Putamen (tissue), 1 donor: ENCODE measurements at regions not wholly inside any gene's neighbourhood (a gene's known extent, or its start where the extent isn't known, plus 50 kb on each side); places are given as distances from the start of the nearest gene placed in this dataset.
"Not testable (repeated sequence)": the region's sequence is repeated elsewhere in the genome, so short reads cannot be mapped to it uniquely, and the experiment has no call there.

Experiments
- DNase-seq: peaks from one replicate; pipeline ENCODE4 v3.0.0-alpha.2; 2016; ENCODE audit warnings: low spot score

DNA sequence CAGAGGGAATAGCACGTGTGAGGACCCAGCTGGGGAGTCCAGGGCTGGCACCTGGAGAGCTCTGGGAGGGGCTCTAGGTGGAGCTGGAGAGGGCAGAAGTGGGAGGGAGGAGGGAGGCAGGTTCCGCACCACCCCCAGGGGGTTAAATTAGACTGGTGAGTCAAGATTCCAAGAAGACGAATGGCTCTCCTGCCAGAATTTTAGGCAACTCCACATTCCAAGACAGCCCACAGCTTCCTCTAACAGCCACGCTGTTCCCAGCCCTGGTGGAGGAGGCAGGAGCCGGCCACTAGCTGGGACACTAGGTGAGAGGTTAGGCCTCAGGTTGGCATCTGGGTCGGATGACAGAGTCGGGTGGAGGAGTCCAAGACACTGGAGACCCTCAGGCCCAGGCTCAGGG lies 60.2 kb downstream of the TFAP2C start:
- no peak for DNase-seq

DNA sequence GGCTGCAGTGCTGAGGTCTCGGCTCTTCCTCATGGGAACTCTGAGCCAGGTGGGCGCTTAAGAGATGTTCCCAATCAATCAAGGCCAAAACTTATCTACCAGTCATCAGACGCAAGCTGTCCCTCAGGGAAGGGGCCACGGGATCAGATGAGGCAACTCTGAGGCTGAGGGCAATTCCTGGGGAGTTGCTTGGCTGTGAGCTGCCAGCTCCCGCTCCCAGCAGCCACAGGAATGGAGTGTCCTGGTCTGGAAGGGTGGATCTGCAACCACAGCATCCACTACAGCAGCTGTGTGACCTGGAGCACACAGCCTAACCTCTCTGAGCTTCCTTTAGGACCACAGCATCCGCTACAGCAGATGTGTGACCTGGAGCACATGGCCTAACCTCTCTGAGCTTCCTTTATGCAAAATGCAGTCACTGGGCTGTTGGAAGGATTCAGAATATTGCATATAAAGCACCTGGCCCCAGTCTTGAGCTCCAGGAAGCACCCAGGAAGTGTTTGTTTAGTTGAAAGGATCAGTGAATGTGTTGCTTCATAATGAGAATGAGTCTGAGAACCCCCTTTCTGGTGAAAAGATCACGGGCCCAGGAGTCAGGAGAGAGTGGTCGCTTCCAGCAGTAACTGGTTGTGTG lies 60.9 kb downstream of the TFAP2C start:
- DNase-seq, result no peak

DNA sequence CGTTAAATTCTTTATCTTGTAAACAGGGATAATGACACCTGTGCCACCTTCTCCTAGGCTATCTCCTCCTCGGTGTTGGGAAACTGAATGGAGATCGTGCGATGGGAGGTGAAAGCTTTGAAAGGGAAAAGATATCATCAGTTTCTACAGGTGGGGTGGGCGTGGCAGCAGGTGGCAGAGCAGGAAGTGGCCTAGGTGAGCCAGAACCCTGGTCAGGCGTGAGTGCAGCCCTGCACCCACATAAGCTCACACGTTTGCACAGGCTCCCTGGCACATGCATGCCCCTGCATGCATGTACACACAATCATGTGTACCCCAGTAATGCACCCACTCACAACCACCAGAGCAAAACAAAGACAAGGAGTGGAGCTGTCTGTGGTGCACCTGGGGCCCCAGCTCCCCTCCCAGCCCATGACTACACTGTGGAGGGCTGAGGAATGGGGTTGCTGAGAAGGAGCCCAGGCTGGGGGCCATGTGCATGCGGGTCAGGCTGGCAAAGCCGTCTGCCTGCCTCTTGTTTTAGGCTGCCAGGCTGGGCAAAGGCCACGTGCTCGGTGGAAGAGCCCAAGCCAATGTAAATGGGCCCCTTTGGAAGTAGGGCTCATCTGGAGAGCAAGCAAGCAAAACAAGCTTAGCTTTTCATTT lies 61.5 kb downstream of the TFAP2C start:
- no peak for DNase-seq

DNA sequence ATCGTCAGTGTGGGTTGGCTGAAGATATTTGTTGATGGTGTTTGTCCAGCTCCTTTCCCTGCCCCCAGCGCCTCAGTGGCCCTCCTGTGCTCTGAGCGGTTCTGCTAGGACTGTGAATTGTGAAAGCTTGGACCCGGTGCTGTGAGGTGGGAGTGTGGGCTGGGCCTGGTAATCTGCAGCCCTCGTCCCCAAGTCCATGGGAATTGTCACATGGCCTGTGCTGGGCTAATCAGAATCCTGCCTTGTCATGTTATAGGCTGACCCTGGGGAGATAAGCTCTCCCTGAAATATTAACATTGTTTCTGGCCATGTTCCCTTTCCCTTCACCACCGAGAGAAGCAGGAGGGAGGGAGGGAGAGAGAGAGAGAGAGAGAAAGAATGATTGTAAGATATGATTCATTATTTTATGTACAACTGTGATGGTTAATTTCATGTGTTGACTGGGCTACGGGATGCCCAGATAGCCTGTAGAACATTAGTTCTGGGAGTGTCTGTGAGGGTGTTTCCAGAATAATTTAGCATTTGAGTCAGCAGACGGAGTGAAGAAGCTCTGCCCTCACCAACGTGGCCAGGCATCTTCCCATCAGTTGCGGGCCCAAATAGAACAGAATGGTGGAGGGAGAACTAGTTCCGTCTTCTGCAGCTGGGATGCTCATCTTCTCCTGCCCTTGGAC lies 62.4 kb downstream of the TFAP2C start:
- DNase-seq, result no peak

DNA sequence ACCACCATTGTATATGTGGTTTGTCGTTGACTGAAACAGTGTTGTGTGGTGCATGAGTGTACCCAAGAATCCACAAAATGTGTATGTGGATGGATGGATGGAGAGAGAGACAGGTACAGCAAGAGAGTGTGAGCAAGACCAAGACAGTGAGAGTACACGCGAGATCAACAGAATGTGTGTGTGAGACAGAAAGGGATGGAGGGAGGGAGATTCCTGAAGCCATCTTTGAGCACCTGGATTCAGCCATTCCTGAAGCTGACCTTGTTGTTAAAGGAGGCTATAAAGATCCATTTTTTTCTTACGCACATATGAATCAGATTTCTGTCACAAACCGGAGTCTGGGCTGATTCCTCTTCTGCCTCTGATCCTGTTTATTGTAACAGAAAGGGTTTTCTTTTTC lies 64.1 kb downstream of the TFAP2C start:
- DNase-seq, result no peak

DNA sequence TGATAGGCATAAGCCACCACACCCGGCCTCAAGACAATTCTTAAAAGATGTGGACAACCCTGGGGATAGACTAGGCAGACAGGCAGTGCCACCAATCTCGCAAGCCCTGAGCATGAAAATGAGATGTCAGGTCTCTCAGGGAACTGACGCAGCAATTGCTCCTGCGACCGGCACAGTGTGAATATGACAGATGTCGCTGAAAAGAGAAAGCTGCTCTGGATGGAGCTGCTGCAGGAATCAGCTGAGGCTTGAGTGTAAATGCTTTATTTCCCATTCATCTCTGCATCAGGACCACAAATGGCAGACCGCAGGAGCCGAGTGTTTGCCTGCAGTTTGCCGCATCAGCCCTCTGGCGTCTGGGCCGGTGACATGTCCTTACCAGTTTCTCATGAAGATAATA lies 68.4 kb downstream of the TFAP2C start:
- DNase-seq, result no peak

DNA sequence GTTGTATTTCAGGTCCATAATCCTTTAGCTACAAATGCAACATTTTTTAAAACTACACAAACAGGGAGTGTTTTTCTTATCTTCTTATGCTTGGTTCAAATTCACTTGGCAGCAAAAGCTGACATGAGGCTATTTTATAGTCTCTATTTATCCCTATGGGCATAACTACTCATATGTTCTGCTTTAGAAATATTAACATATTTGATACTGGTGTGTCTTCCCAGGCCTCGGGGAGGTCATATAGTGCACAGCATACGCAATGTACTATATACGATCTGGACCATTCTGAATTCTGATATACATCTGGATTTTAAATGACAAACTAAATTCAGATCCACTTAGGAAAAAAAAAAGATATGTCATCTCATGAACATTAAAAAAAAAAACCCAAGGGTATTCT lies 69.2 kb downstream of the TFAP2C start:
- DNase-seq, result no peak

DNA sequence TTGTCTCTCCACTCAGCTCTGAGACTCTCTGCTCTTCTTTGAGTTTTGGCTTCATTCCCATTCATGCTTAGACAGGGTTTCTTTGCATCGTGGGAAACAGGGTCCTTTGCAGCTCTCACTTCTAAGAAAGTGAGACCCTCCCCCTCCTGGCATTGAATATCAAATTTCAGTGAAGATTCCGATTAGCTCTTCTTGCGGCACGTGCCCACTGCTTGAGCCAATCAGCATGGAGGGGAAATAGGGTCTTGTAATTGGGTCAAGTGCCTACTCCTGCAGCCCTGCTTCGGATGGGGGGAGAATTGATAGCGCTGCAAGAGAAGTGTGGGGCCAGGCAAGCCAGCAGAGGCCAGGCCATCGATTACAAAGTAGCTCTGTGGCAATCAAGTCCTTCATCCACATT lies 69.6 kb downstream of the TFAP2C start:
- DNase-seq, result no peak

DNA sequence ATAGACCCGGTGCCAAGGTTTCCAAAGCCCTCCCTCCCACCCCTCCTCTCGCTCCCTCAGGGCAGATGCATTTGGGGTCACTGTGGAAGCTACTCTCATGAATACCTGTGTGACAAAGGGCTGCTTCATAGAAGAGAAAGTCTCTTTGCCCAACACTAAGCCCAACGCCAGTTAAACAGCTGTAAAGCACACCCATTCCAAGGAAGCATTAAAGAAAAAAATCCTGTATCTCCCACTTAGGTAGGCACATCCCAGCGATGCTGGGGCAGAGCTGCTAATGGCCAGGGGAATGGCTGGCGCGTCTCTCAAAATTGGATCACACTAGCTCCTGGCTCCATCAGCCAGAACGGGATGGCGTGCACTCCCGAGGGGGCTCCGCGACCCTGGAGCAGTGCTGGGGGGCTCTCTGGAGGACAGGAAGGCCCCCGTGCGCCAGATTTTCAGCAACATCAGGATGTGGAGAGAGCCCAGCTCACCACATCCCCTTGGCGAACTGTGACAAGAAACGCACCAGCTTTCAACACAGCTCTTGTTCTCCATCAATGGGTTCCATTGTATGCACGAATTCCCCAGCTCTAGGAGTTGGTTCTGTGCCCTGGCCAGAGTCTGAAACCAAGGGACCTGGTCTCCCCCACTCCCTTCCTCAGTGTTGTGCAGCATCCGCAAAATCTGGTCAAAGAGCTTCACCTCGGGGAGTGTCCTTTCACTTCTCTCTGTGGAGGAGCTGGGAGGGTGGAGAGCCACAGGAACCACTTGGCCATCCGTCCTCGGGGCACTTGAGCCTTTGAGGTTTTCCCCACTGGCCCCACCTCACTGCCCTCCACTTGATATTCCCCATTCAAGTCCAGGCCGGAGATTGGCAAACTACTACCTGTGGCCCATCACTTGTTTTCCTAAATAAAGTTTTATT lies 74.1 kb downstream of the TFAP2C start:
- DNase-seq, result peak; percentile 17

DNA sequence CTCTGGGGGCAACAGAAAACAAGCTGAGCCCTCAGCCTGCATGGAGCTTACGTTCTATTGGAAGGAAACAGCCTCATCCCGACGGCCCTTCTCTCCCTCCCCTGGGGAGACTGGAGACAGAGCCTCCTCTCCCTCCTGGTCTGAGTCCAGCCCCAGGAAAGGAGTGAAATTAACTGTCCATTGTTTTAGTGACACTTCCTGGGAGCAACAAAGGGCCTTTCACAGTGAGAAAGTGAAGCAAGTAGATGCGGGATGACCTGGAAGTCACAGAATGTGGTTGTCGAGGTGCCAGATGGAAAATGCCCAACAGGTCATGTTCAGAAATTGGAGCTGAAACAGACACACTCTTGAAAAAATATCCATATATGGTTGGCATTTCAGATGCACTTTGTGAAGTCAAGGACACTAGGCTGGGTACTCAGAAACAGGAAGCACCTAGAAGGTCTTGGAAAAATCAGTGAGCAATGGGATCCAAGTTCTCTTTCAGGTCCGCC lies 77.8 kb downstream of the TFAP2C start:
- DNase-seq, result no peak

DNA sequence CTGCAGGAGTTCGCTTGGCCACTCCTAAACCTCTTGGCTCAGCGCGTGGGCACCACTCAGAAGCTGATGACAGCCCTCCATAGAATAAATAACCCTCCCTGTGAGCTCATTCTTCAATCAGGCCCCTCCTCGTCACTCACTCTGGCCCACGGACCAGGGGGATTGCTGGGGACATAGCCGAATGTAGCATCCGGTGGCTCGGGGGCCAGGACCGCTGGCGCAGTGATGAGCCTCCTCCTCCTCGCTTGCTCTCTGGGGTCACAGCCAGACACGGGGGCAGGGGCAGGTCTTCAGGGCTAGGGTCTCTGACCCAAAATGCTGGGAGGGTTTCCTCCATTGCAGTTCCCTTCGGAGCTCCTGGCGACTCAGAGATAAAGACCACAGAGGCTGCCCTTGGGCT lies 79.9 kb downstream of the TFAP2C start:
- no peak for DNase-seq

DNA sequence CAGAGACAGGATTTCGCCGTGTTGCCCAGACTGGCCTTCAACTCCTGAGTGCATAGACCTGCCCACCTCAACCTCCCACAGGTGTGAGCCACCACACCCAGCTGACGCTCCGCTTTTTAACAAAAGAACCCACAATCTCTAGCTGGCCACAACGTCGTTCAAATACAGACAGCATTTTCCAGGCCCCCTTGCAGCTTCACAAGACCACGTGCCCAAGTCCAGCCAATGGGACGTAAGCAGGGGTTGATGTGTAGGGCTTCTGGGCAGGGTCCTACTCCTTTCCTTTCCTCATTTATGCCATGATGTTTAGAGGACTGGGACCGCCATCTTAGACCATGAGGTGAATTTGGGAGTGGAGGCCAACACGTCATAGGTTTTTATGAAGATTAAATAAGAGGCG lies 81.0 kb downstream of the TFAP2C start:
- DNase-seq, result no peak

DNA sequence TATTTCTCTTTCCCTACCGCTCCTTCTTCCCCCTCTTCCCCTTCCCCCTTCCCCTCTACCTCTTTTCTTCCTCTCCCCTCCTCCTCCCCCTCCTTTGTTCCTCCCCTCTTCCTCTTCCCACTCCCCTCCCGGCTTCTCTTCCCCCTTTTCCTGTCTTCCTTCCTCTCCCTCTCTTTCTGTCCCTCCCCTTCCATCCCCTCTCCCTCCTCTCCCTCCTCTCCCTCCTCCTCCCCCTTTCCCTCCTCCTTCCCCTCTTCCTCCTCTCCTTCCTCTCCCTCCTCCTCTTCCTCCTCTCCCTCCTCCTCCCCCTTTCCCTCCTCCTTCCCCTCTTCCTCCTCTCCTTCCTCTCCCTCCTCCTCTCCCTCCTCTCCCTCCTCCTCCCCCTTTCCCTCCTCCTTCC lies 81.5 kb downstream of the TFAP2C start:
- DNase-seq, result not testable (repeated sequence)

DNA sequence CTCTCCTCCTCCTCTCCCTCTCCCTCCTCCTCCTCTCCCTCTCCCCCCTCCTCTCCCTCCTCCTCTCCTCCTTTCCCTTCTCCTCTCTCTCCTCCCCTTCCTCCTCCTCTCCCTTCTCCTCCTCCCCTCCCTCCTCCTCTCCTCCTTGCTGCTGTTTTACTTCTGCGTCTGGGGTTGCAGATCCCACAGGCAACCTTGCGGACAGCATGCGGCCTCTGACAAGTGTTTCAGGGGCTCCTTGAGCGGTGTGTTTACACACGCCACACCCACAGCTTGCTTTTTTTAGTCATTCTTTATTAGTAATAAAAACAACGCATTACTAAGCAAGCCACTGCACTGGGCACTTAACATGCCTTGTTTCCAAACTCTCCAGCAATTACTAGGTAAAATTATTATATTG lies 81.9 kb downstream of the TFAP2C start:
- DNase-seq, result no peak

DNA sequence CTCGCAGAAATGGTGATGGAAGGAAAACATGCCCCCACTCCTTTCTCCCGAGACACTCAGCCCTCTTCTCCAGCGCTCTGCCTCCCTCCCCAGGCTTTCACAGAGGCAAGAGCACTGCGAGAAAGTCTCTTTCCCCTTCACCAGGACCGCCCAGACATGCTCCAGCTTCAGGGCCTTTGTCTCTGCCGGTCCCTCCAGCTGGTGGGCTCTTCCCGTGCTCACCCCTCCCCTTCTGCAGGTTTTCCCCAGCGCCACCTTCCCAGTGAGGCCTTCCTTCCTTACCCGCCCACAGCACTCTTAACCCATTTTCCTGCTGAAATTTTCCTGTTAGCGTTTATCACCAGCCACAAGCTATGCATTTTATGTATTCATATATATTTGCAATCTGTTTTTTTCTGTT lies 86.2 kb downstream of the TFAP2C start:
- no peak for DNase-seq

DNA sequence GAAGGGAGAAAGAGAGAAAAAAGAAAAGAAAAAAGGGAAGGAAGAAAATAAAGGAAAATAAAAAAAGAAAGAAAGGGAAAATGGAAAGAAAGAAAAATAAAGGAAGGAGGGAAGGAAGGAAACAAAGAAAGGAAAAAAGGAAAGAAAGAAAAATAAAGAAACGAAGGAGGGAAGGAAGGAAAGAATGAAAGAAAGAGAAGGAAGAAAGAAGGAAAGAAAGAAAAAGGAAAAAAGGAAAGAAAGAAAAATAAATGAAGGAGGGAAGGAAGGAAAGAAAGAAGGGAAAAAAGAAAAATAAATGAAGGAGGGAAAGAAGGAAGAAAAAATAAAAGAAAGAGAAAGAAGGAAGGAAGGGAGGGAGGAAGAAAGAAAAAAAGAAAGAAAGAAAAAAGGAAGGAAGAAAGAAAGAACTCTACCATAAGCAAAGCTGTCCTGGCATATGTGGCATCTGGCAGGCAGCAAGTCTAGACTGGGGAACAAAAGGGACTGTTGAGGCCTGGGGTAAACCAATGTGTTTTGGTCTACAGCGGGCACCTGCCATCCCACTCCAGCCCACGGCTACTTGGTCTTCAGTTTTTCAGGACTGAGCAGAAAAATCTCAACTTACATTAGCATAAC lies 86.9 kb downstream of the TFAP2C start:
- DNase-seq, result no peak

DNA sequence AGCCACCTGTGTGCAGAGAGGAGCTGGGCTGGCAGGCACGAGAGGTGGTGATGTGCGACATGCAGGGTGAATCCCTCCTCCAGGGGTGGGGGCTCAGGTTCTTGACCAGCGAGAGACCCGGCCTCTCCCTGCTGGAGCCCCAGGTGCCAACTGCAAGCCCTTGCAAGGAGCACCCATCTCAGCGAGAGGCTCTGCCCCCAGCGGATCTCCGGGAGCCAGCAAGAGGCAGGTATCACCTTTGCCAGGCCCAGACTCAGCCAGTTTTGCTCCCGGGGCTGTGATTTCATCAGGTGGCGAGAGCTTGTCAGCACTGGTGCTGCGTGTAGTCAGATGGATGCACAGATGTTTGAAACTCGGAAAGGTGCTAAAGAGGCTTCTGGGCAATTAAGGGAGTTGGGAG lies 87.7 kb downstream of the TFAP2C start:
- DNase-seq, result no peak

DNA sequence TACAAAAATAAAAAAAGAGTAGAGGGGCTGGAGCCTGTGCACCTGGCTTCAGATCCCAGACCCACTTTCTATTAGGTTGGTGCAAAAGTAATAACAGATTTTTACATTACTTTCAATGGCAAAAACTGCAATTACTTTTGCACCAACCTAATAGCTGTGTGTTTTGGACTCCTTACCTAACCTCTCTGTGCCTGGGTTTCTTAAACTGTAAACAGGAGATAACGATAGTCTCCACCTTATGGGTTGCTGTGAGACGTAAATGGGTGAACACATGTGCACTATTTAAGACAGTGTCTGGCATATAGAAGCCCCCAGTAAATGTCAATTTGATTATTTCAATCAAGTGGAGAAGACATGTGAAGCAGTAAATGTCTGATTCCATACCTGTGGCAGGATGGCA lies 89.7 kb downstream of the TFAP2C start:
- DNase-seq, result no peak

DNA sequence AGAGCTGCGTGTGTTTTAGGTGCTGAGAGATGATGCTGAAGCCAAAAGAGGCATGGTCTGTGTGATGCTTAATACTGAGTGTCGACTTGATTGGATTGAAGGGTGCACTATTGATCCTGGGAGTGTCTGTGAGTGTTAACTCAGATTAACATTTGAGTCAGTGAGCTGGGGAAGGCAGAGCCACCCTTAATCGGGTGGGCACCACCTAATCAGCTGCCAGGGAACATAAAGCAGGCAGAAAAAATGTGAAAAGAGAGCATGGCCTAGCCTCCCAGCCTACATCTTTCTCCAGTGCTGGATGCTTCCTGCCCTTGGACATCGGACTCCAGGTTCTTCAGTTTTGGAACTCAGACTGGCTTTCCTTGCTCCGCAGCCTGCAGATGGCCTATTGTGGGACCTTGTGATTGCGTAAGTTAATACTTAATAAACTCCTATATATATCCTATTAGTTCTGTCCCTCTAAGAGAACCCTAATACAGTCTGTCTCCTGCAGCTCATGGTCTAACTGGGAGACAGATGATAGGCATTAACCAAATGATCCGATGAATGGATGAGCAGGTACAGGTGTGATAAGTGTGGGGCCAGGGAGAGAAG lies 91.6 kb downstream of the TFAP2C start:
- no peak for DNase-seq

DNA sequence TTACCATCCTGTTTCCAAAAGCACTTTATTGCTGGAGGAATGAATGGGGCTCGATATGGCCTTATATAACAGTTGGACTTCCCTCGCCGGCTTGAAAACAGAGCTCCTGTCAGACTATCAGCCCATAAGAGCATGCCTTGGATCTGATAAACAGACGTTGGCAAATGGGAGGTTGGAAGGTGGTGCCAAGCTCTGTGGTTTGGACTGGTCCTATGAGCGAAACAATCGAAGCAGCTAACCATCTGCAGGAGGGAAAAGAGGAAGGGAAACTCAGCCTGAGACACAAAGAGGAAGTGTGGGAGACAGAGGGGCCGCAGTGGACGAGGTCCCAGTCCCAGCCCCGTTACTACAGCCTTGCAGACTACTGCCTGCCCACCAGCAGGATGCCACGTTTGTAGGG lies 92.9 kb downstream of the TFAP2C start:
- peak; percentile 4 for DNase-seq

DNA sequence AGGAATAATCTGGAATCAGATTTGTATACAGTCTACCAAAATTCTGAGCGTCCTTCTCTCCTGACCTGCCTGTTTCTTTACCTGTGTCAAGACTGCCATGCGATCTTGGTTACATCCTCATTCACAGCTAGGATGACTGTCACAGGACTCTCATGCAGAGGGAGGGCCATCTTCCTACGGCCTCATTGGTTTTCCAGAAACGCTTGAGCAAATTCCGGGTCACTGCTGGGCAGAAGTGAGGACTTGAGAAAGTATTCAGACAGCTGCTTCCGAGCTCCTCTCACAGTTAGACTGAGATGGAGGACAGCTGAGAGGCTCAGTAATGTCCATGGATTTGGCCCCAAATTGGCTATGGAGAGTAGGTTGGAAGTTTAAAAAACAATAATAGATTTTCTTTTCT lies 94.2 kb downstream of the TFAP2C start:
- DNase-seq, result no peak
